ENCODE measurements at regions not wholly inside any gene's neighbourhood (a gene's known extent, or its start where the extent isn't known, plus 50 kb on each side); places are given as distances from the start of the nearest gene placed in this dataset.

- no peak for TF ChIP-seq POLR2A (IDR thresholded peaks at IDR 0.05)
- TF ChIP-seq, protein P1, sequence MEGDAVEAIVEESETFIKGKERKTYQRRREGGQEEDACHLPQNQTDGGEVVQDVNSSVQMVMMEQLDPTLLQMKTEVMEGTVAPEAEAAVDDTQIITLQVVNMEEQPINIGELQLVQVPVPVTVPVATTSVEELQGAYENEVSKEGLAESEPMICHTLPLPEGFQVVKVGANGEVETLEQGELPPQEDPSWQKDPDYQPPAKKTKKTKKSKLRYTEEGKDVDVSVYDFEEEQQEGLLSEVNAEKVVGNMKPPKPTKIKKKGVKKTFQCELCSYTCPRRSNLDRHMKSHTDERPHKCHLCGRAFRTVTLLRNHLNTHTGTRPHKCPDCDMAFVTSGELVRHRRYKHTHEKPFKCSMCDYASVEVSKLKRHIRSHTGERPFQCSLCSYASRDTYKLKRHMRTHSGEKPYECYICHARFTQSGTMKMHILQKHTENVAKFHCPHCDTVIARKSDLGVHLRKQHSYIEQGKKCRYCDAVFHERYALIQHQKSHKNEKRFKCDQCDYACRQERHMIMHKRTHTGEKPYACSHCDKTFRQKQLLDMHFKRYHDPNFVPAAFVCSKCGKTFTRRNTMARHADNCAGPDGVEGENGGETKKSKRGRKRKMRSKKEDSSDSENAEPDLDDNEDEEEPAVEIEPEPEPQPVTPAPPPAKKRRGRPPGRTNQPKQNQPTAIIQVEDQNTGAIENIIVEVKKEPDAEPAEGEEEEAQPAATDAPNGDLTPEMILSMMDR (IDR thresholded peaks at IDR 0.05) = no peak
These were observed 289.9 kb upstream of the TUT7 start for GRCh38 chr9:86643946-86644674.
